ENCODE measurements at regions not wholly inside any gene's neighbourhood (a gene's known extent, or its start where the extent isn't known, plus 50 kb on each side); places are given as distances from the start of the nearest gene placed in this dataset.

- Mint-ChIP-seq H3K27me3 (peaks cover 0 to 15% (median 9%) of the 10 kb centered on the region in 5 donors), H3K4me3 (no peak overlapping the region), H3K9me3 (peaks cover 3 to 36% (median 20%) of the 10 kb centered on the region in 9 donors), H3K36me3 (peaks cover 0 to 20% (median 13%) of the 10 kb centered on the region in 3 donors), H3K4me1 (no peaks in the 10 kb centered on the region), H3K27ac (no peak overlapping the region)
- POLR2A ChIA-PET: no interaction called here
- DNase-seq: no peak
- ATAC-seq: no peak
Observed at GRCh38 chr5:67702008-67702407, 505.4 kb upstream of the CD180 start.

- ATAC-seq (no peak), DNase-seq (no peak)
- H3K9me3 Mint-ChIP-seq: peaks cover 3 to 19% (median 15%) of the 10 kb centered on the region in 9 donors
- no peak overlapping the region for H3K27ac Mint-ChIP-seq
- H3K4me1 Mint-ChIP-seq: no peaks in the 10 kb centered on the region
- peaks cover 0 to 11% (median 9%) of the 10 kb centered on the region in 5 donors for H3K27me3 Mint-ChIP-seq
- POLR2A ChIA-PET: no interaction called here
- peaks cover 0 to 20% (median 13%) of the 10 kb centered on the region in 3 donors for H3K36me3 Mint-ChIP-seq
- no peak overlapping the region for H3K4me3 Mint-ChIP-seq
Observed at GRCh38 chr5:67699560-67699959, 503.0 kb upstream of the CD180 start.

GRCh38 chr5:67696446-67696845 is 499.8 kb upstream of the CD180 start:
- Mint-ChIP-seq H3K27me3 (peaks cover 0 to 4% (median 2%) of the 10 kb centered on the region in 5 donors), H3K4me3 (no peak overlapping the region), H3K4me1 (no peaks in the 10 kb centered on the region), H3K9me3 (peaks cover 0 to 2% (median 0%) of the 10 kb centered on the region in 9 donors), H3K27ac (no peak overlapping the region), H3K36me3 (peaks cover 0 to 1% (median 0%) of the 10 kb centered on the region in 3 donors)
- ATAC-seq (no peak), DNase-seq (no peak)
- POLR2A ChIA-PET: no interaction called here

DNA sequence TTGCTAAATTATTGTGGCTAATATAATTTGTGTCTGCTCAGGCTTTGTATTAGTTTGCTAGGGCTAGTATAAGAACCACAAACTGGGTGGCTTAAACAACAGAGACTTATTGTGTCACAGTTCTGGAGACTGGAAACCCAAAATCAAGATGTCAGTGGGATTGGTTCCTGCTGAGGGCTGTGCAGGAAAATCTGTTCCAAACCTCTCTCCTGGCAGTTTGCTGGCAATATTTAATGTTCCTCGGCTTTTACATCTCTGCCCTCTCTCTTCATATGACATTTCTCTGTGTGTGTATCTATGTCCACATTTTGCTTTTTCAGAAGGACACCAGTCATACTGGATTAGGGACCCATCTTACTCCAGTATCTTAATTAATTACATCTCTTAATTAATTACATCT is 498.8 kb upstream of the CD180 start:
- DNase-seq: no peak
- Mint-ChIP-seq H3K9me3 (peaks cover 0 to 2% (median 0%) of the 10 kb centered on the region in 9 donors), H3K27me3 (peaks cover 0 to 3% (median 1%) of the 10 kb centered on the region in 5 donors), H3K4me1 (no peaks in the 10 kb centered on the region), H3K27ac (no peak overlapping the region), H3K4me3 (no peak overlapping the region), H3K36me3 (no peaks in the 10 kb centered on the region)
- POLR2A ChIA-PET: no interaction called here
- no peak for ATAC-seq

- Mint-ChIP-seq H3K9me3 (peaks cover 0 to 2% (median 0%) of the 10 kb centered on the region in 9 donors), H3K4me3 (no peak overlapping the region), H3K4me1 (no peaks in the 10 kb centered on the region), H3K27ac (no peak overlapping the region), H3K36me3 (no peaks in the 10 kb centered on the region), H3K27me3 (peaks cover 0 to 3% (median 0%) of the 10 kb centered on the region in 5 donors)
- DNase-seq: no peak
- POLR2A ChIA-PET: no interaction called here
- no peak for ATAC-seq
Observed at GRCh38 chr5:67694810-67695191, 498.2 kb upstream of the CD180 start.

DNA sequence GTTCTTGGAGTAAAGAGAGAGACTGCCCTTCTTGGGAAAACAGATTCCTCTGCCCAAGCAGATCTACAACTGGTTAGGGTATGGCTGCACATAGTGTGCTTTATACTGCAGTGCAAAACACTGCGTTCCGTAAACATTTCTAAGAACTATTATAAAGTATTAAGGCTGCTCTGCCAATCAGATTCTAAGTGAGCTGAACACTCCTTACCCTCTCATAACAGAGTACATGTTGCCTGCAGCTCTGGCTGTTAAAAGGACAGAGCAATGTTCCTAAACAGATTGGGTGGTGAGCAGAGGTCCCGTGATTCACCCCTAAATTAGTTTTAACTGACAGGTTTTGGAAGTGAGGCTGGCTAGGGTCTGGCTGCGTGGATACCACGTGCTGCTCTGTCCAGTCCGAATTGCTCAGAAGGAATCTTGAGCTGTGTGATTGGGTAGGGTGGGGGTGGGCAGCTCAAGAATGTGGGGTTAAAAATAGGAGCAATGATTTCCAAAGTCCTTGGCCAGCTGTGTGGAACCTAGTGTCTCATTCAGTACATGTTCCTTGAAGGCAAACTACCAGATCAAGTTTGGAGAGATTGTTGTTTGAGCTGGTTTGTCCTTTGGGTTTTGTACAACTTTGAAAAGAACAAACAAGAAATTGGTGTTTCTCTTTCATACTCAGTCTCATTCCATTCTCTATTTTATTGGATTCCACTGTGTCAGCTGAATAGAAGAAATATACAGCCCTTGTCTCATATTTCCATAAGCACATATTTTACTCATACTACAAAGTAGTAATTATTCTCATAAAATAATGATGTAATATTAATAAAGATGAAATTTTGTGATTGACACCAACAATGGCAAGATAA is 497.6 kb upstream of the CD180 start:
- Mint-ChIP-seq H3K4me3 (no peak overlapping the region), H3K4me1 (no peaks in the 10 kb centered on the region), H3K36me3 (no peaks in the 10 kb centered on the region), H3K9me3 (peaks cover 0 to 2% (median 0%) of the 10 kb centered on the region in 9 donors), H3K27me3 (peaks cover 0 to 3% (median 0%) of the 10 kb centered on the region in 5 donors), H3K27ac (no peak overlapping the region)
- DNase-seq (no peak), ATAC-seq (no peak)
- POLR2A ChIA-PET: no interaction called here

- Mint-ChIP-seq H3K4me3 (no peak overlapping the region), H3K9me3 (peaks cover 0 to 4% (median 0%) of the 10 kb centered on the region in 9 donors), H3K36me3 (peaks cover 0 to 6% (median 2%) of the 10 kb centered on the region in 3 donors), H3K27ac (no peak overlapping the region), H3K27me3 (peaks cover 2 to 14% (median 6%) of the 10 kb centered on the region in 5 donors), H3K4me1 (no peaks in the 10 kb centered on the region)
- POLR2A ChIA-PET: no interaction called here
- DNase-seq (no peak), ATAC-seq (no peak)
Observed at GRCh38 chr5:67686746-67687145, 490.1 kb upstream of the CD180 start.

- Mint-ChIP-seq H3K9me3 (peaks cover 0 to 4% (median 0%) of the 10 kb centered on the region in 9 donors), H3K27me3 (peaks cover 2 to 14% (median 5%) of the 10 kb centered on the region in 5 donors), H3K4me1 (no peaks in the 10 kb centered on the region), H3K27ac (no peak overlapping the region), H3K4me3 (no peak overlapping the region), H3K36me3 (peaks cover 0 to 6% (median 2%) of the 10 kb centered on the region in 3 donors)
- DNase-seq (no peak), ATAC-seq (no peak)
- POLR2A ChIA-PET: no interaction called here
Observed at GRCh38 chr5:67681703-67682102, 485.1 kb upstream of the CD180 start.

GRCh38 chr5:67680099-67680498 is 483.5 kb upstream of the CD180 start:
- ATAC-seq (no peak), DNase-seq (no peak)
- H3K27me3 Mint-ChIP-seq: peaks cover 0 to 5% (median 3%) of the 10 kb centered on the region in 5 donors
- no peak overlapping the region for H3K27ac Mint-ChIP-seq
- H3K4me3 Mint-ChIP-seq: no peak overlapping the region
- POLR2A ChIA-PET: no interaction called here
- H3K36me3 Mint-ChIP-seq: peaks cover 0 to 6% (median 2%) of the 10 kb centered on the region in 3 donors
- H3K9me3 Mint-ChIP-seq: peaks cover 0 to 4% (median 0%) of the 10 kb centered on the region in 9 donors
- H3K4me1 Mint-ChIP-seq: no peaks in the 10 kb centered on the region

- ATAC-seq (no peak), DNase-seq (no peak)
- no peaks in the 10 kb centered on the region for H3K4me1 Mint-ChIP-seq
- peaks cover 0 to 4% (median 0%) of the 10 kb centered on the region in 9 donors for H3K9me3 Mint-ChIP-seq
- H3K36me3 Mint-ChIP-seq: peaks cover 0 to 2% (median under 1%) of the 10 kb centered on the region in 3 donors
- POLR2A ChIA-PET: no interaction called here
- H3K4me3 Mint-ChIP-seq: no peak overlapping the region
- H3K27ac Mint-ChIP-seq: no peak overlapping the region
- H3K27me3 Mint-ChIP-seq: peaks cover 0 to 5% (median 2%) of the 10 kb centered on the region in 5 donors
Observed at GRCh38 chr5:67679184-67679841, 482.7 kb upstream of the CD180 start.

DNA sequence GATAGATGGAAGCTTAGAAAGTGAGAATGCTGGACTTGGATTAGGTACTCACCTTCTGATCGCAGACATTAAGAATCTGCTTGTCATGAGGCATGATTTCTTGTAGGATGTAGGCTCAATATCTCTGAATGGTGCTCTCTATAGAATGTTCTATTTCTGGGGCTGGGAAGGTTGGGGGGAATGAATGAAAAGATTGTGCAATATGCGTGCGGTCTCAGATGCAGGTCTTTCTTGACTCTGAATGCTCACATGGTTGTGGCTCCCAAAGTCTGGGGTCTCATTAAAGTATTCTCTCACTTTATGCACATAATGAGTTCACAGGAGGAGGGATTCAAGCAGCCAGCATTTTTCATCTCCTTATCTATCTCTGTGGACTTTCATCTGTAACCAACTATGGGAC is 482.0 kb upstream of the CD180 start:
- Mint-ChIP-seq H3K9me3 (peaks cover 0 to 4% (median 0%) of the 10 kb centered on the region in 9 donors), H3K4me1 (no peaks in the 10 kb centered on the region), H3K4me3 (no peak overlapping the region), H3K36me3 (peaks cover 0 to 2% (median 0%) of the 10 kb centered on the region in 3 donors), H3K27ac (no peak overlapping the region), H3K27me3 (peaks cover 0 to 5% (median 2%) of the 10 kb centered on the region in 5 donors)
- DNase-seq: no peak
- ATAC-seq: no peak
- POLR2A ChIA-PET: no interaction called here

GRCh38 chr5:67677422-67677970 is 480.9 kb upstream of the CD180 start:
- DNase-seq (no peak), ATAC-seq (no peak)
- Mint-ChIP-seq H3K9me3 (no peaks in the 10 kb centered on the region), H3K27me3 (peaks cover 0 to 2% (median under 1%) of the 10 kb centered on the region in 5 donors), H3K36me3 (no peaks in the 10 kb centered on the region), H3K4me3 (no peak overlapping the region), H3K4me1 (no peaks in the 10 kb centered on the region), H3K27ac (no peak overlapping the region)
- POLR2A ChIA-PET: no interaction called here

- peaks cover 0 to 2% (median 0%) of the 10 kb centered on the region in 5 donors for H3K27me3 Mint-ChIP-seq
- ATAC-seq: no peak
- no peaks in the 10 kb centered on the region for H3K36me3 Mint-ChIP-seq
Observed at GRCh38 chr5:67676863-67677262, 480.3 kb upstream of the CD180 start.

More at GRCh38 chr5:67676863-67677262, 480.3 kb upstream of the CD180 start:
- Mint-ChIP-seq H3K9me3 (no peaks in the 10 kb centered on the region), H3K4me3 (no peak overlapping the region), H3K4me1 (no peaks in the 10 kb centered on the region), H3K27ac (no peak overlapping the region)
- POLR2A ChIA-PET: no interaction called here
- DNase-seq: no peak
